HUDEP-2 (cell line): ENCODE measurements at regions not wholly inside any gene's neighbourhood (a gene's known extent, or its start where the extent isn't known, plus 50 kb on each side); places are given as distances from the start of the nearest gene placed in this dataset.
"Not testable (repeated sequence)": the region's sequence is repeated elsewhere in the genome, so short reads cannot be mapped to it uniquely, and the experiment has no call there.

Experiments used
- DNase-seq, 76 experiments: peaks; one replicate each; lab custom pipeline; 2025; ENCODE audit not compliant: unreplicated experiment in 76 of 76; lab: John Stamatoyannopoulos, UW

DNA sequence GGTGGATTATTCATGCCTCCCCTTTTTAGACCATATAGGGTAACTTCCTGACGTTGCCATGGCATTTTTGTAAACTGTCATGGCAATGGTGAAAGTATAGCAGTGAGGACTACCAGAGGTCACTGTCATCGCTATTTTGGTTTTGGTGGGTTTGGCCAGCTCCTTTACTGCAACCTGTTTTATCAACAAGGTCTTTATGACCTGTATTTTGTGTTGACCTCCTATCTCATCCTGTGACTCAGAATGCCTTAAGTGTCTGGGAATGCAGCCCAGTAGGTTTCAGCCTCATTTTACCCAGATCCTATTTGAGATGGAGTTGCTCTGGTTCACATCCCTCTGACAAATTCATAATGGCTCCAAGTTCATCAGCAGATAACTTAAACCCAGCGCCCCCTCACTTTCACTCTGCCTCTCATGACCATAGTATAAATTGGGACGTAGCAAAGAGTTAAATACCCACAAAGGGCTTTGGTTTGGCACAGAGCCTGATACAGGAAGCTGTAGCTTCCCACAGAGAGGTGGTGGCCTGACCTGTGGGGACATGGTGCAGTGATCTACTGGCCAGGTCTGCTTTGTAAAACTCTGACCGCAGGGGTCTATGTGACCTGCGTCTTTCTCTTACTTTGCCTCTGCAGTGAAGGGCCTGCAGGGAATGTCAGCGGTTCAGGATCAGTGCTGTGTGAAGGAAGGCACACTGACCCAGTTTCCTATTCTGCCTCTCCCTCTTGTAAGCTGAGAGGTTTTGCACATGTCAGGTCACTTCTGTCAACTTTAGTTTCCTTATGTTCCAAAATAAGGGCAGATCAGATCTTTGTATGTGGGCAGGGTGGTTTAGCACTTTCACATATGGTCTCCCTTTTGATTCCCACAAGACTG lies 78.1 kb upstream of the ZNF644 start:
- DNase-seq: no peak

- peak in 1 of 76 experiments; percentile 3 for DNase-seq
These were observed 76.6 kb upstream of the ZNF644 start for GRCh38 chr1:91098299-91098906.

DNA sequence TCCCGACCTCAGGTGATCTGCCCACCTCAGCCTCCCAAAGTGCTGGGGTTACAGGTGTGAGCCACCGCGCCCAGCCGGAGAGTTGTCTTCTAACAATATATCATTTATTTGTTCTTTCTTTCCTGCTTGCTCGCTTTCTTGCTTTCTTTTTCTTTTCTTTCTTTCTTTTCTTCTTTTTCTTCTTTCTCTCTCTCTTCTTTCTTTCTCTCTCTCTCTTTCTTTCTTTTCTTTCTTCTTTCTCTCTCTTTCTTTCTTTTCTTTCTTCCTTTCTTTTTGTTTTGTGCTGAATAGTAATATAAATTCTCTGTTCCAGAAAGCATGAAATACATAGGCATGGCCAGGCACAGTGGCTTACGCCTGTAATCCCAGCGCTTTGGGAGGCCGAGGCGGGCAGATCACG lies 73.5 kb upstream of the ZNF644 start:
- DNase-seq: not testable (repeated sequence)

- no peak for DNase-seq
These were observed 70.7 kb upstream of the ZNF644 start for GRCh38 chr1:91092503-91092902.

- DNase-seq: no peak
These were observed 70.0 kb upstream of the ZNF644 start for GRCh38 chr1:91091812-91092211.

- no peak for DNase-seq
These were observed 58.8 kb upstream of the ZNF644 start for GRCh38 chr1:91080650-91081049.

- DNase-seq: no peak
These were observed 57.0 kb upstream of the ZNF644 start for GRCh38 chr1:91078859-91079258.

DNA sequence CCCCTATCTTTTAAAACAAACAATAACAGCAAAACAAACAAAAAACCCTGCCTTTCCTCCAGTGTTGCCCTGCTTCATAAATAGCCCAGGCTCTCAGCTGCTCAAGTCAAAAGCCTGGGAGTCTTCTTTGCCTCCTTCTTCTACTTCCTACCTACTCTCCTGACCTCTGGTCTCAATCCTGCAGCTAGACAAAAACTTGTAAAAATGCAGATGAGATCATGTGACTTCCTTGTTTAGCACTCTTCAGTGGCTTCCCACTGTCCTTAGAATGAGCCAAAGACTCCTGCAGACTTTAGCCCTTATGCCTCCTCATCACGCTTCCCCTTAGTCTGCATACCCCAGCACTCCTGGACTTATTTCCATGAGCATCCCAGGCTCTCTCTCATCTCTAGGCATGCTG lies 55.0 kb upstream of the ZNF644 start:
- DNase-seq: no peak

DNA sequence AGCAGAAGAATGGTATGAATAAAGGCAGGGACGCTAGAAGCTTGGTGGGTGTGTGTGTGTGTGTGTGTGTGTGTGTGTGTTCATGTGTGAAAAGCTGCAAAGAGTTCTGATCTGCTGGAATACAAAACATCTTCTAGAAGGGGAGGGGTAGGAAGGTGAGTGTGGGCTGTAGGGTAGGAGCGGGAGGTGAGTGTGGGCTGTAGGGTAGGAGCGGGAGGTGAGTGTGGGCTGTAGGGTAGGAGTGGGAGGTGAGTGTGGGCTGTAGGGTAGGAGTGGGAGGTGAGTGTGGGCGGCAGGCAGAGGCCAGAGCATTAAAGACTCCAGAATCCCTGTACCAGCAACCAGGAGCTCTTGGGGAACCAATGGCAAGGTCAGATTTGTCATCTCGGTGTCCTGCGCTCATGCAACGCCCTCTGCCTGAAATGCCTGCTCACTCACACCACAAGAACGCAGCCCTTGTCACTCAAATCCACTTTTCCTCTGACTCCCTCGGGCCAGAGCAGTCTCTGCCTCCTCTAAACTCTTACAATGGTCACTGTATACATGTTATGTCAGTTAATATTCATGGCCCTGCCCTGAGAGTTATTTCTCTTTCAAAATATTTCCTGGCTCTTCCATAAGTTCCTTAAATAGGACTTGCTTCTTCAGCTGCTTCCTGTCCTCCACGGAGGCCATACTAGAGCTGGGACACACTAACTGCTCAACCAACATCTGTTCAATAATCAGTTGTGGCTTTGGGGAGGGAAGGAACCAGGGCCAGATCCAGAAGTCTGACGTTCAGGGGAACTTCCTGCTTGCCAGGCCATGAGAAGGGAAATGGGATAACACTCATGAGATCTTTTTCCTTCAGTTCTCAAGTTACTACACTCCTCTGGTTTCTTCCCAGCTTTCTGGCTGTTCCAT lies 53.6 kb upstream of the ZNF644 start:
- no peak for DNase-seq

DNA sequence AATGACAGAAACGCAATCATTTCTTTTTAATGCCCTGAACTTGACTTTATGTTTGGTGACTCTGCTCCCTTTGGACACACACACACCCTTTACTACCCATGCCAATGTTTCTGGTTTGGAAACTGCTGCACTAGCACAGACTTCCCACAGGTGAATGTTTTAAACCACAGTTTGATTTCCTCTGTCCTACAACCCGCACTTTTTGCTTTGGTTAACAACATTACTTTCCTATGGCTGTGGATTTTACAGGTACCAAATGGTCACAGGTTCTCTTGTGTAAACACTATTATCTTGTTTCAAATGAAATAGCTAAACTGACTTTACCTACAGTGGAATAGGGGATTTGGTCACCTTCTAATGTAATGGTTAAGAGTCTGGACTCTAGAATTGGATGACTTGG lies 51.5 kb upstream of the ZNF644 start:
- no peak for DNase-seq

- no peak for DNase-seq
These were observed 50.0 kb upstream of the ZNF644 start for GRCh38 chr1:91071838-91072237.
